Keratinocyte (primary cell): ENCODE measurements at regions not wholly inside any gene's neighbourhood (a gene's known extent, or its start where the extent isn't known, plus 50 kb on each side); places are given as distances from the start of the nearest gene placed in this dataset.

Experiments used
- DNase-seq: peaks from one replicate; pipeline ENCODE4 v3.0.0-alpha.2; 2011; ENCODE audit warnings: low read depth, missing footprints, low spot score
- FAIRE-seq: peaks from 2 replicates; lab custom pipeline; 2011; peaks lifted over from hg19 to GRCh38; lab: Jason Lieb, UNC
- H2AFZ ChIP-seq: 2 replicates; pipeline ENCODE4 v1.6.0; 2012; ENCODE audit warnings: low read length, control low read depth, inconsistent platforms; ENCODE audit not compliant: control insufficient read depth
- H3K27ac ChIP-seq: 2 replicates; pipeline ENCODE4 v1.5.1; 2011; ENCODE audit warnings: low read length; ENCODE audit not compliant: control insufficient read depth, insufficient read depth
- H3K27me3 ChIP-seq: 3 replicates; pipeline ENCODE4 v1.6.0; 2011; ENCODE audit warnings: low read length; ENCODE audit not compliant: control insufficient read depth, insufficient read depth; ENCODE audit errors: extremely low read depth
- H3K36me3 ChIP-seq, 2 experiments: 2 replicates in 1 of 2; 3 replicates in 1 of 2; pipeline ENCODE4 v1.5.1; 2011; ENCODE audit warnings: low read length in 2 of 2, mild to moderate bottlenecking in 1 of 2; ENCODE audit not compliant: control insufficient read depth in 2 of 2, insufficient read depth in 2 of 2; ENCODE audit errors: extremely low read depth in 1 of 2
- H3K4me1 ChIP-seq: 3 replicates; pipeline ENCODE4 v1.5.1; 2011; ENCODE audit warnings: low read length; ENCODE audit not compliant: control insufficient read depth, insufficient read depth; ENCODE audit errors: extremely low read depth
- H3K4me2 ChIP-seq: 3 replicates; pipeline ENCODE4 v1.6.0; 2011; ENCODE audit warnings: low read depth, low read length; ENCODE audit not compliant: control insufficient read depth, insufficient read depth; ENCODE audit errors: extremely low read depth
- H3K4me3 ChIP-seq, 3 experiments: fragments of 200-600 bp in 1 of 3; sonication (generic) in 1 of 3; 2 replicates in 2 of 3; 3 replicates in 1 of 3; pipeline ENCODE4 v1.5.1; 2011 to 2016; ENCODE audit warnings: low read length in 3 of 3, mild to moderate bottlenecking in 3 of 3, control low read depth in 2 of 3, inconsistent platforms in 1 of 3, low read depth in 1 of 3, mixed read lengths in 1 of 3, mixed run types in 1 of 3, moderate library complexity in 1 of 3; ENCODE audit not compliant: control insufficient read depth in 2 of 3, insufficient read depth in 2 of 3; ENCODE audit errors: extremely low read depth in 1 of 3
- H3K79me2 ChIP-seq: 2 replicates; pipeline ENCODE4 v1.6.0; 2012; ENCODE audit warnings: low read length; ENCODE audit not compliant: control insufficient read depth, insufficient read depth
- H3K9ac ChIP-seq: 3 replicates; pipeline ENCODE4 v1.6.0; 2011; ENCODE audit warnings: low read length; ENCODE audit not compliant: control insufficient read depth, insufficient read depth; ENCODE audit errors: extremely low read depth
- H3K9me1 ChIP-seq: 3 replicates; pipeline ENCODE4 v1.6.0; 2011; ENCODE audit warnings: low read length; ENCODE audit not compliant: control insufficient read depth, insufficient read depth; ENCODE audit errors: extremely low read depth
- H3K9me3 ChIP-seq: 2 replicates; pipeline ENCODE4 v1.5.1; 2012; ENCODE audit warnings: low read depth, low read length; ENCODE audit not compliant: control insufficient read depth
- H4K20me1 ChIP-seq: 3 replicates; pipeline ENCODE4 v1.6.0; 2011; ENCODE audit warnings: low read length; ENCODE audit not compliant: control insufficient read depth, insufficient read depth; ENCODE audit errors: extremely low read depth
- CTCF ChIP-seq, 3 experiments: IDR thresholded peaks in 1 of 3; conservative IDR thresholded peaks in 1 of 3; optimal IDR thresholded peaks in 1 of 3; 2 replicates in 2 of 3; 3 replicates in 1 of 3; pipeline versions ENCODE3 to v1.5.1; 2011; ENCODE audit warnings: low read length in 3 of 3, mild to moderate bottlenecking in 3 of 3, moderate library complexity in 2 of 3, control low read depth in 1 of 3, inconsistent platforms in 1 of 3; ENCODE audit not compliant: insufficient read depth in 2 of 3; ENCODE audit errors: extremely low read depth in 1 of 3
- EZH2 ChIP-seq: IDR thresholded peaks from one replicate; pipeline ENCODE4 v1.6.1; 2012; ENCODE audit warnings: inconsistent platforms, mild to moderate bottlenecking, low read length, moderate library complexity
- dilution Hi-C: fragments of 300-500 bp; cut with MboI; formaldehyde crosslinking; loops from one replicate; pipeline ENCODE4 v1.7.0; 2020; ENCODE audit warnings: low sequenced_read_pairs; ENCODE audit not compliant: extremely low pct_ligation_motif_present

- Histone ChIP-seq H3K9me3 (no peaks in the 10 kb centered on the region), H3K79me2 (no peaks in the 10 kb centered on the region), H3K4me2 (peak overlapping the region; percentile 68), H3K27ac (peak overlapping the region; percentile 93), H2AFZ (peak overlapping the region; percentile 66), H3K4me3 (peak overlapping the region in 1 of 3 experiments; percentile 29), H3K36me3 (no peaks in the 10 kb centered on the region), H3K9ac (peak overlapping the region; percentile 45), H3K27me3 (no peaks in the 10 kb centered on the region), H3K9me1 (no peaks in the 10 kb centered on the region), H4K20me1 (no peaks in the 10 kb centered on the region), H3K4me1 (peaks cover 21% of the 10 kb centered on the region)
- dilution Hi-C loops: no loop called here
- peak; percentile 91 for DNase-seq
- FAIRE-seq: peak; percentile 97
- no peak for TF ChIP-seq CTCF (optimal IDR thresholded peaks at IDR 0.05 in 1 of 3, IDR thresholded peaks at IDR 0.05 in 1 of 3, conservative IDR thresholded peaks at IDR 0.05 in 1 of 3; ENCODE audit: extremely low read depth in 1 of 3, insufficient read depth in 2 of 3, low read length in 3 of 3)
These were observed 690.9 kb upstream of the CDH18 start for GRCh38 chr5:20678814-20679298.

GRCh38 chr5:20678386-20678785 lies 690.4 kb upstream of the CDH18 start:
- Histone ChIP-seq H3K27me3 (no peaks in the 10 kb centered on the region), H4K20me1 (no peaks in the 10 kb centered on the region), H3K4me1 (peaks cover 21% of the 10 kb centered on the region), H3K27ac (peak overlapping the region; percentile 93), H3K9me1 (no peaks in the 10 kb centered on the region), H3K4me2 (peak overlapping the region; percentile 68), H3K9ac (peak overlapping the region; percentile 45), H3K36me3 (no peaks in the 10 kb centered on the region), H3K4me3 (peak overlapping the region in 1 of 3 experiments; percentile 29), H3K79me2 (no peaks in the 10 kb centered on the region), H3K9me3 (no peaks in the 10 kb centered on the region), H2AFZ (peak overlapping the region; percentile 66)
- no peak for FAIRE-seq
- no peak for DNase-seq
- no peak for TF ChIP-seq EZH2
- TF ChIP-seq CTCF (optimal IDR thresholded peaks at IDR 0.05 in 1 of 3, IDR thresholded peaks at IDR 0.05 in 1 of 3, conservative IDR thresholded peaks at IDR 0.05 in 1 of 3; ENCODE audit: extremely low read depth in 1 of 3, insufficient read depth in 2 of 3, low read length in 3 of 3): peak in 1 of 3 experiments; percentile 12
- dilution Hi-C loops: no loop called here
